Peyer's patch (tissue), 4 donors: ENCODE measurements at regions not wholly inside any gene's neighbourhood (a gene's known extent, or its start where the extent isn't known, plus 50 kb on each side); places are given as distances from the start of the nearest gene placed in this dataset.

Experiments used
- DNase-seq, 3 donors: peaks; one replicate each; pipeline ENCODE4 v3.0.0-alpha.2; 2017 to 2019
- H3K27ac ChIP-seq, 4 donors: fragments of 200-600 bp; sonication (generic); one replicate each; pipeline ENCODE4 v1.5.1; 2016 to 2019
- H3K27me3 ChIP-seq, 2 donors: fragments of 200-600 bp; sonication (generic); one replicate each; pipeline ENCODE4 v1.5.1; 2019
- H3K36me3 ChIP-seq, 3 donors: fragments of 200-600 bp; sonication (generic); one replicate each; pipeline ENCODE4 v1.5.1; 2016 to 2019
- H3K4me1 ChIP-seq, 4 donors: fragments of 200-600 bp; sonication (generic); one replicate each; pipeline ENCODE4 v1.5.1; 2016 to 2019
- H3K4me3 ChIP-seq, 4 donors: fragments of 200-600 bp; sonication (generic); 1 replicate in 3 of 4; 2 replicates in 1 of 4; pipeline ENCODE4 v1.5.1; 2016 to 2019; ENCODE audit warnings: mild to moderate bottlenecking in 1 of 4
- H3K9me3 ChIP-seq, 4 donors: fragments of 200-600 bp; sonication (generic); one replicate each; pipeline ENCODE4 v1.5.1; 2016 to 2019; ENCODE audit warnings: mild to moderate bottlenecking in 1 of 4
- CTCF ChIP-seq, 6 experiments: fragments of 450-650 bp in 4 of 6; fragments of 200-600 bp in 2 of 6; sonication (generic) in 1 of 6; IDR thresholded peaks; one replicate each; pipeline ENCODE4 v1.5.1; 2017 to 2019; ENCODE audit warnings: antibody characterized with exemption in 6 of 6, mild to moderate bottlenecking in 3 of 6, moderate library complexity in 1 of 6
- POLR2A ChIP-seq, 2 donors: fragments of 450-650 bp; IDR thresholded peaks; one replicate each; pipeline ENCODE4 v1.5.1; 2017; ENCODE audit warnings: antibody characterized with exemption in 2 of 2, mild to moderate bottlenecking in 2 of 2, moderate library complexity in 2 of 2

- H3K36me3 ChIP-seq = no peaks in the 10 kb centered on the region
- no peak overlapping the region for H3K27ac ChIP-seq
- H3K9me3 ChIP-seq = no peaks in the 10 kb centered on the region
- DNase-seq = no peak
- TF ChIP-seq POLR2A (IDR thresholded peaks at IDR 0.05) = no peak
- no peak for TF ChIP-seq CTCF (IDR thresholded peaks at IDR 0.05)
- H3K4me1 ChIP-seq = no peaks in the 10 kb centered on the region
- H3K4me3 ChIP-seq = no peak overlapping the region
- H3K27me3 ChIP-seq = no peaks in the 10 kb centered on the region
These were observed 516.7 kb upstream of the SLIT2 start for GRCh38 chr4:19735012-19735411.

GRCh38 chr4:19729886-19730651 is 521.6 kb upstream of the SLIT2 start:
- TF ChIP-seq POLR2A (IDR thresholded peaks at IDR 0.05) (no peak), CTCF (IDR thresholded peaks at IDR 0.05) (no peak)
- Histone ChIP-seq H3K27ac (no peak overlapping the region), H3K4me1 (no peaks in the 10 kb centered on the region), H3K27me3 (no peaks in the 10 kb centered on the region), H3K36me3 (no peaks in the 10 kb centered on the region), H3K4me3 (no peak overlapping the region), H3K9me3 (no peaks in the 10 kb centered on the region)
- no peak for DNase-seq

- H3K4me3 ChIP-seq = no peak overlapping the region
- TF ChIP-seq POLR2A (IDR thresholded peaks at IDR 0.05) (no peak), CTCF (IDR thresholded peaks at IDR 0.05) (no peak)
- no peaks in the 10 kb centered on the region for H3K4me1 ChIP-seq
- H3K27me3 ChIP-seq = no peaks in the 10 kb centered on the region
- no peak overlapping the region for H3K27ac ChIP-seq
- H3K36me3 ChIP-seq = no peaks in the 10 kb centered on the region
- no peak for DNase-seq
- no peaks in the 10 kb centered on the region for H3K9me3 ChIP-seq
These were observed 522.9 kb upstream of the SLIT2 start for GRCh38 chr4:19728773-19729172.

GRCh38 chr4:19727141-19727540 is 524.6 kb upstream of the SLIT2 start:
- no peaks in the 10 kb centered on the region for H3K9me3 ChIP-seq

GRCh38 chr4:19725130-19725529 is 526.6 kb upstream of the SLIT2 start:
- H3K4me1 ChIP-seq = no peaks in the 10 kb centered on the region
- no peak for TF ChIP-seq POLR2A (IDR thresholded peaks at IDR 0.05)
- TF ChIP-seq CTCF (IDR thresholded peaks at IDR 0.05) = no peak
- H3K4me3 ChIP-seq = no peak overlapping the region
- H3K27ac ChIP-seq = no peak overlapping the region
- no peak for DNase-seq
- no peaks in the 10 kb centered on the region for H3K36me3 ChIP-seq
- no peaks in the 10 kb centered on the region for H3K27me3 ChIP-seq
- H3K9me3 ChIP-seq = no peaks in the 10 kb centered on the region

More at GRCh38 chr4:19727141-19727540, 524.6 kb upstream of the SLIT2 start:
- Histone ChIP-seq H3K4me3 (no peak overlapping the region), H3K27me3 (no peaks in the 10 kb centered on the region), H3K27ac (no peak overlapping the region), H3K36me3 (no peaks in the 10 kb centered on the region), H3K4me1 (no peaks in the 10 kb centered on the region)
- TF ChIP-seq POLR2A (IDR thresholded peaks at IDR 0.05) = no peak
- no peak for TF ChIP-seq CTCF (IDR thresholded peaks at IDR 0.05)
- no peak for DNase-seq
